HepG2 (cell line): ENCODE measurements at regions not wholly inside any gene's neighbourhood (a gene's known extent, or its start where the extent isn't known, plus 50 kb on each side); places are given as distances from the start of the nearest gene placed in this dataset.

Source experiments
- ATAC-seq: fragments of 200-7000 bp; cut with Tn5 transposase; 3 replicates; pipeline ENCODE4 v1.9.1; 2020; ENCODE audit warnings: mild to moderate bottlenecking, moderate library complexity
- BruUV-seq: library from RNA; stranded (reverse); fragments of 400-500 nt; replicated peaks from 2 replicates; lab custom pipeline; 2021; lab: Mats Ljungman, UMichigan
- CTCF ChIA-PET: fragments of 300-600 bp; formaldehyde crosslinking; extraction: SDS; loops from one replicate; lab custom pipeline; 2021; ENCODE audit warnings: low total read pairs, inconsistent platforms, low intra/inter-chr PET ratio; lab: Yijun Ruan, JAX
- POLR2A ChIA-PET: fragments of 350-600 bp; sonication (Branson Sonifier 250); formaldehyde crosslinking; loops from one replicate; lab custom pipeline; 2020; ENCODE audit warnings: antibody characterized with exemption, inconsistent platforms; lab: Yijun Ruan, JAX
- DNase-seq: peaks from one replicate; pipeline ENCODE4 v3.0.0-alpha.2; 2015; ENCODE audit warnings: low spot score
- FAIRE-seq: peaks from 3 replicates; lab custom pipeline; 2011; peaks lifted over from hg19 to GRCh38; lab: Jason Lieb, UNC
- H2AFZ ChIP-seq: one replicate; pipeline ENCODE4 v1.6.1; 2011; ENCODE audit warnings: low read length, inconsistent platforms
- H3K27ac ChIP-seq: fragments of 300-600 bp; 3 replicates; pipeline ENCODE4 v1.8.0; 2011; ENCODE audit warnings: mixed run types, mild to moderate bottlenecking, mixed read lengths, low read length, inconsistent platforms; ENCODE audit not compliant: insufficient read depth; ENCODE audit errors: extremely low read length
- H3K27me3 ChIP-seq, 2 experiments: fragments of 200-600 bp in 1 of 2; 2 replicates in 1 of 2; 3 replicates in 1 of 2; pipeline versions ENCODE4 v1.6.0 to v1.8.0; 2011; ENCODE audit warnings: low read length in 2 of 2, mild to moderate bottlenecking in 2 of 2, moderate library complexity in 2 of 2, inconsistent platforms in 1 of 2; ENCODE audit not compliant: insufficient read depth in 2 of 2, control insufficient read depth in 1 of 2
- H3K36me3 ChIP-seq, 2 experiments: fragments of 200-600 bp in 1 of 2; replicated peaks in 1 of 2; 2 replicates in 1 of 2; 3 replicates in 1 of 2; pipeline versions ENCODE4 v1.5.1 to v1.8.0; 2011; ENCODE audit warnings: low read length in 2 of 2, inconsistent platforms in 1 of 2; ENCODE audit not compliant: insufficient read depth in 2 of 2, control insufficient read depth in 1 of 2
- H3K4me1 ChIP-seq: 2 replicates; pipeline ENCODE4 v1.5.1; 2012; ENCODE audit warnings: low read length, inconsistent platforms; ENCODE audit not compliant: insufficient read depth
- H3K4me2 ChIP-seq: 2 replicates; pipeline ENCODE4 v1.6.0; 2011; ENCODE audit warnings: low read depth, low read length, inconsistent platforms
- H3K4me3 ChIP-seq, 3 experiments: fragments of 200-600 bp in 1 of 3; sonication (generic), shearing (Covaris generic) in 1 of 3; replicated peaks in 1 of 3; 2 replicates each; pipeline ENCODE4 v1.5.1; 2011 to 2016; ENCODE audit warnings: low read length in 3 of 3, inconsistent platforms in 2 of 3, low read depth in 2 of 3, mild to moderate bottlenecking in 2 of 3, control low read depth in 1 of 3, mixed read lengths in 1 of 3; ENCODE audit not compliant: insufficient read depth in 1 of 3
- H3K79me2 ChIP-seq: one replicate; pipeline ENCODE4 v1.6.1; 2011; ENCODE audit warnings: low read length, inconsistent platforms; ENCODE audit not compliant: insufficient read depth
- H3K9ac ChIP-seq: 2 replicates; pipeline ENCODE4 v1.6.0; 2011; ENCODE audit warnings: mild to moderate bottlenecking, low read depth, low read length, inconsistent platforms; ENCODE audit not compliant: insufficient read depth
- H3K9me3 ChIP-seq: 2 replicates; pipeline ENCODE4 v1.5.1; 2012; ENCODE audit warnings: mild to moderate bottlenecking, low read length
- H4K20me1 ChIP-seq: 2 replicates; pipeline ENCODE4 v1.6.0; 2011; ENCODE audit warnings: inconsistent platforms, mild to moderate bottlenecking, low read length, moderate library complexity; ENCODE audit not compliant: insufficient read depth
- BCLAF1 ChIP-seq: fragments of 450-650 bp; IDR thresholded peaks from 2 replicates; pipeline ENCODE4 v1.6.1; 2017; ENCODE audit warnings: mild to moderate bottlenecking
- ELF4 ChIP-seq: sonication (generic); formaldehyde crosslinking; IDR thresholded peaks from 2 replicates; pipeline ENCODE4 v1.5.0; 2020; ENCODE audit warnings: missing genetic modification reagents, mild to moderate bottlenecking, moderate library complexity, borderline replicate concordance
- ETV6 ChIP-seq: sonication (generic); formaldehyde crosslinking; conservative IDR thresholded peaks from 2 replicates; pipeline ENCODE4 v1.4.0; 2020; ENCODE audit warnings: missing genetic modification reagents
- KLF11 ChIP-seq: IDR thresholded peaks from 2 replicates; pipeline ENCODE4 v1.6.1; 2016; ENCODE audit warnings: missing compliant biosample characterization
- NFKB2 ChIP-seq: sonication (generic); formaldehyde crosslinking; IDR thresholded peaks from 2 replicates; pipeline ENCODE4 v1.4.0; 2020; ENCODE audit warnings: missing genetic modification reagents, borderline replicate concordance
- USF2 ChIP-seq, 2 experiments: sonication (generic) in 1 of 2; formaldehyde crosslinking in 1 of 2; IDR thresholded peaks; 2 replicates each; pipeline versions ENCODE4 v1.5.1 to v1.6.1; 2011 to 2020; ENCODE audit warnings: borderline replicate concordance in 1 of 2, low read depth in 1 of 2, low read length in 1 of 2, mild to moderate bottlenecking in 1 of 2, missing genetic modification reagents in 1 of 2, moderate library complexity in 1 of 2
- ZNF138 ChIP-seq: sonication (generic); formaldehyde crosslinking; IDR thresholded peaks from 2 replicates; pipeline ENCODE4 v1.5.0; 2020; ENCODE audit warnings: mild to moderate bottlenecking, low read depth, missing genetic modification reagents
- ZNF552 ChIP-seq: sonication (generic); formaldehyde crosslinking; IDR thresholded peaks from 2 replicates; pipeline ENCODE4 v1.9.0; 2022; ENCODE audit warnings: missing genetic modification reagents, mild to moderate bottlenecking, borderline replicate concordance
- ZNF562 ChIP-seq: sonication (generic); formaldehyde crosslinking; IDR thresholded peaks from 2 replicates; pipeline ENCODE4 v1.8.0; 2022; ENCODE audit warnings: missing genetic modification reagents, borderline replicate concordance
- WGBS: methylation state at CpG from one replicate; pipeline ENCODE4 v1.1.6; 2017; ENCODE audit warnings: low lambda C conversion rate; 5-methylcytosine and 5-hydroxymethylcytosine counted together
- in situ Hi-C: cut with HindIII; loops from 2 replicates; pipeline ENCODE4 v1.10.0; 2017; ENCODE audit warnings: low pct_unique_long_range_greater_than_20kb; ENCODE audit not compliant: extremely low pct_ligation_motif_present
- intact Hi-C: fragments of 100-400 bp; cut with micrococcal nuclease; formaldehyde crosslinking; loops from one replicate; pipeline ENCODE4 v1.10.0; 2022; ENCODE audit not compliant: unreplicated experiment

GRCh38 chr5:96569332-96569731 is 92.8 kb upstream of the CAST start:
- Histone ChIP-seq H3K4me2 (no peak overlapping the region), H2AFZ (no peak overlapping the region), H3K27me3 (no peaks in the 10 kb centered on the region; a peak in 1 of 5 replicates), H3K4me1 (no peaks in the 10 kb centered on the region), H3K4me3 (no peak overlapping the region), H4K20me1 (no peaks in the 10 kb centered on the region; the same call in 1 of the 2 replicates), H3K9me3 (no peaks in the 10 kb centered on the region), H3K36me3 (no peaks in the 10 kb centered on the region), H3K79me2 (no peaks in the 10 kb centered on the region), H3K9ac (no peak overlapping the region), H3K27ac (no peak overlapping the region)
- DNase-seq (no peak), FAIRE-seq (no peak), ATAC-seq (no peak)
- ChIA-PET CTCF (no interaction called here), POLR2A (no interaction called here)
- 38% methylated on average over 4 of the region's 4 CpGs for WGBS
- in situ Hi-C loops, result no loop called here
- intact Hi-C loops, result no loop called here
- no peak for TF ChIP-seq ZNF552 (CRISPR knock-in tag)
- TF ChIP-seq ETV6 (CRISPR knock-in tag), result no peak
- no peak for TF ChIP-seq ELF4 (CRISPR knock-in tag)
- TF ChIP-seq KLF11 (CRISPR knock-in tag), result no peak
- TF ChIP-seq ZNF138 (CRISPR knock-in tag), result no peak
- no peak for TF ChIP-seq NFKB2 (CRISPR knock-in tag)
- TF ChIP-seq ZNF562 (CRISPR knock-in tag), result no peak
- no peak for TF ChIP-seq USF2 (IDR thresholded peaks at IDR 0.05; ENCODE audit: low read depth, low read length)
- TF ChIP-seq USF2 (CRISPR knock-in tag; IDR thresholded peaks at IDR 0.05; ENCODE audit: borderline replicate concordance), result no peak
- no peak for TF ChIP-seq BCLAF1
- BruUV-seq, result no TSS peak
